ENCODE measurements at regions not wholly inside any gene's neighbourhood (a gene's known extent, or its start where the extent isn't known, plus 50 kb on each side); places are given as distances from the start of the nearest gene placed in this dataset.
"Not testable (repeated sequence)": the region's sequence is repeated elsewhere in the genome, so short reads cannot be mapped to it uniquely, and the experiment has no call there.

- H3K4me1 Mint-ChIP-seq (ENCODE audit: low read depth, unreplicated experiment); H3K27me3 Mint-ChIP-seq (ENCODE audit: unreplicated experiment); CTCF ChIA-PET; intact Hi-C loops (cut with micrococcal nuclease; ENCODE audit: unreplicated experiment); H3K4me3 Mint-ChIP-seq (ENCODE audit: low read depth, unreplicated experiment); BruUV-seq (replicated peaks); H3K9me3 Mint-ChIP-seq (ENCODE audit: low read depth, unreplicated experiment); H3K27ac Mint-ChIP-seq (ENCODE audit: unreplicated experiment); H3K36me3 Mint-ChIP-seq (ENCODE audit: insufficient read depth, unreplicated experiment); DNase-seq: not testable (repeated sequence)
Observed at GRCh38 chr1:273772-274171, 177.7 kb downstream of the OR4F29 start.

GRCh38 chr1:267815-268214, 183.7 kb downstream of the OR4F29 start:
- CTCF ChIA-PET; H3K36me3 Mint-ChIP-seq (ENCODE audit: insufficient read depth, unreplicated experiment); H3K9me3 Mint-ChIP-seq (ENCODE audit: low read depth, unreplicated experiment); intact Hi-C loops (cut with micrococcal nuclease; ENCODE audit: unreplicated experiment); H3K4me1 Mint-ChIP-seq (ENCODE audit: low read depth, unreplicated experiment); H3K4me3 Mint-ChIP-seq (ENCODE audit: low read depth, unreplicated experiment); H3K27me3 Mint-ChIP-seq (ENCODE audit: unreplicated experiment); H3K27ac Mint-ChIP-seq (ENCODE audit: unreplicated experiment); BruUV-seq (replicated peaks): not testable (repeated sequence)
- TF ChIP-seq CTCF (IDR thresholded peaks at IDR 0.05; ENCODE audit: unreplicated experiment) = peak; percentile 67
- DNase-seq = peak; percentile 88

Data from Calu3 (cell line).